HCT116 (cell line): ENCODE measurements at regions not wholly inside any gene's neighbourhood (a gene's known extent, or its start where the extent isn't known, plus 50 kb on each side); places are given as distances from the start of the nearest gene placed in this dataset.

Experiments used
- ATAC-seq: fragments of 200-7000 bp; cut with Tn5 transposase; 2 replicates; pipeline ENCODE4 v1.9.1; 2020; ENCODE audit warnings: mild to moderate bottlenecking, moderate library complexity
- BruUV-seq: library from RNA; stranded (reverse); fragments of 400-500 nt; replicated peaks from 2 replicates; lab custom pipeline; 2021; lab: Mats Ljungman, UMichigan
- CTCF ChIA-PET: fragments of 300-600 bp; sonication (Branson Sonifier 250); formaldehyde crosslinking; loops from one replicate; lab custom pipeline; 2021; ENCODE audit warnings: antibody characterized with exemption; lab: Charles Lee
- POLR2A ChIA-PET: fragments of 300-600, 350-600 bp; sonication (Branson Sonifier 250); formaldehyde crosslinking; loops from one replicate; lab custom pipeline; 2021; ENCODE audit warnings: antibody characterized with exemption; lab: Charles Lee
- RAD21 ChIA-PET, 2 experiments: fragments of 300-600 bp; sonication (Branson Sonifier 250); formaldehyde crosslinking; loops; one replicate each; lab custom pipeline; 2023; ENCODE audit warnings: low total read pairs in 2 of 2; ENCODE audit not compliant: uncharacterized antibody in 2 of 2, unreplicated experiment in 2 of 2, low non-redundant PET in 1 of 2; lab: Charles Lee
- DNase-seq: peaks from one replicate; pipeline ENCODE4 v3.0.0-alpha.2; 2010; ENCODE audit warnings: low read depth, low spot score
- H2AFZ ChIP-seq: fragments of 200-600 bp; shearing (Covaris generic), sonication (generic); 2 replicates; pipeline ENCODE4 v1.6.1; 2017; ENCODE audit warnings: low read depth, mixed run types, mixed read lengths, antibody characterized with exemption, low read length; ENCODE audit not compliant: poor library complexity, severe bottlenecking
- H3K27ac ChIP-seq: 2 replicates; pipeline ENCODE4 v1.5.1; 2012; ENCODE audit warnings: low read depth, low read length
- H3K27me3 ChIP-seq: fragments of 200-600 bp; sonication (generic); 2 replicates; pipeline ENCODE4 v1.6.1; 2016; ENCODE audit warnings: mixed run types, low read length, mixed read lengths; ENCODE audit not compliant: insufficient read depth
- H3K36me3 ChIP-seq, 2 experiments: fragments of 200-500 bp in 1 of 2; fragments of 200-600 bp in 1 of 2; sonication (Bioruptor generic) in 1 of 2; sonication (generic) in 1 of 2; 2 replicates each; pipeline versions ENCODE4 v1.5.1 to v1.6.1; 2014 to 2016; ENCODE audit warnings: low read length in 2 of 2, inconsistent platforms in 1 of 2, mixed read lengths in 1 of 2, mixed run types in 1 of 2; ENCODE audit not compliant: insufficient read depth in 2 of 2, control insufficient read depth in 1 of 2
- H3K4me1 ChIP-seq, 2 experiments: fragments of 200-600 bp in 1 of 2; sonication (generic) in 1 of 2; 2 replicates each; pipeline versions ENCODE4 v1.5.1 to v1.6.1; 2012 to 2017; ENCODE audit warnings: low read length in 2 of 2, inconsistent platforms in 1 of 2, mild to moderate bottlenecking in 1 of 2, mixed read lengths in 1 of 2, mixed run types in 1 of 2, moderate library complexity in 1 of 2; ENCODE audit not compliant: insufficient read depth in 2 of 2, control insufficient read depth in 1 of 2
- H3K4me2 ChIP-seq: fragments of 200-600 bp; sonication (generic); 2 replicates; pipeline ENCODE4 v1.6.1; 2017; ENCODE audit warnings: mixed run types, low read length, mixed read lengths
- H3K4me3 ChIP-seq, 2 experiments: fragments of 200-600 bp in 1 of 2; sonication (generic) in 1 of 2; replicated peaks in 1 of 2; 2 replicates each; pipeline ENCODE4 v1.5.1; 2011 to 2016; ENCODE audit warnings: low read length in 2 of 2, control low read depth in 1 of 2, low read depth in 1 of 2, mild to moderate bottlenecking in 1 of 2, mixed read lengths in 1 of 2, mixed run types in 1 of 2
- H3K79me2 ChIP-seq: fragments of 200-600 bp; sonication (generic); 2 replicates; pipeline ENCODE4 v1.6.1; 2017; ENCODE audit warnings: mild to moderate bottlenecking, mixed run types, low read length, moderate library complexity, mixed read lengths; ENCODE audit not compliant: insufficient read depth
- H3K9ac ChIP-seq: fragments of 200-600 bp; sonication (generic); 2 replicates; pipeline ENCODE4 v1.6.1; 2016; ENCODE audit warnings: low read length, mixed read lengths
- H3K9me2 ChIP-seq: fragments of 200-600 bp; sonication (generic), shearing (Covaris generic); 2 replicates; pipeline ENCODE4 v1.6.1; 2017; ENCODE audit warnings: mixed run types, mild to moderate bottlenecking, moderate library complexity; ENCODE audit not compliant: insufficient read depth
- H3K9me3 ChIP-seq, 2 experiments: fragments of 200-500 bp in 1 of 2; fragments of 200-600 bp in 1 of 2; sonication (Bioruptor generic) in 1 of 2; sonication (generic) in 1 of 2; 2 replicates each; pipeline ENCODE4 v1.6.1; 2014 to 2017; ENCODE audit warnings: low read length in 2 of 2, mixed read lengths in 2 of 2, inconsistent platforms in 1 of 2, low read depth in 1 of 2, mild to moderate bottlenecking in 1 of 2, mixed run types in 1 of 2, moderate library complexity in 1 of 2; ENCODE audit not compliant: control insufficient read depth in 1 of 2, insufficient read depth in 1 of 2
- H4K20me1 ChIP-seq: fragments of 200-600 bp; sonication (generic), shearing (Covaris generic); 2 replicates; pipeline ENCODE4 v1.6.1; 2017; ENCODE audit warnings: mixed run types, mild to moderate bottlenecking, moderate library complexity; ENCODE audit not compliant: insufficient read depth
- ATF3 ChIP-seq: IDR thresholded peaks from 2 replicates; pipeline ENCODE4 v1.6.1; 2012
- EZH2phosphoT487 ChIP-seq: fragments of 200-600 bp; IDR thresholded peaks from 2 replicates; pipeline ENCODE4 v1.6.1; 2018; ENCODE audit warnings: antibody characterized with exemption, borderline replicate concordance
- FOSL1 ChIP-seq: IDR thresholded peaks from 2 replicates; pipeline ENCODE4 v1.6.1; 2012; ENCODE audit warnings: low read depth
- POLR2A ChIP-seq: IDR thresholded peaks from 2 replicates; pipeline ENCODE4 v1.7.0; 2011; ENCODE audit warnings: borderline replicate concordance; ENCODE audit not compliant: insufficient read depth, insufficient read length; ENCODE audit errors: extremely low read depth
- REST ChIP-seq: IDR thresholded peaks from 2 replicates; pipeline ENCODE4 v1.6.1; 2012; ENCODE audit warnings: low read depth
- SP1 ChIP-seq: IDR thresholded peaks from 2 replicates; pipeline ENCODE4 v1.6.1; 2012; ENCODE audit warnings: low read depth
- TCF7L2 ChIP-seq: IDR thresholded peaks from 2 replicates; pipeline ENCODE4 v1.7.0; 2011; ENCODE audit warnings: borderline replicate concordance, inconsistent platforms; ENCODE audit not compliant: insufficient read depth, insufficient read length; ENCODE audit errors: extremely low read depth
- ZFX ChIP-seq: fragments of 450-650 bp; IDR thresholded peaks from 2 replicates; pipeline ENCODE4 v1.6.1; 2017
- intact Hi-C: fragments of 100-400 bp; cut with micrococcal nuclease; formaldehyde crosslinking; loops from 2 replicates; pipeline ENCODE4 v1.10.0; 2022
- TF ChIP-seq, protein P1 (sequence below): IDR thresholded peaks from 2 replicates; pipeline ENCODE4 v1.6.1; 2012
- TF ChIP-seq, protein P2 (sequence below), 3 experiments: fragments of 200-600 bp in 1 of 3; sonication (generic) in 1 of 3; IDR thresholded peaks in 2 of 3; conservative IDR thresholded peaks in 1 of 3; 2 replicates each; pipeline ENCODE4 v1.5.1; 2012 to 2017; ENCODE audit warnings: low read depth in 2 of 3, low read length in 2 of 3, antibody characterized with exemption in 1 of 3, borderline replicate concordance in 1 of 3, control low read depth in 1 of 3, mild to moderate bottlenecking in 1 of 3, mixed read lengths in 1 of 3, mixed run types in 1 of 3, moderate library complexity in 1 of 3; ENCODE audit not compliant: insufficient read depth in 1 of 3

GRCh38 chr4:164345756-164346155, 408.2 kb upstream of the SMIM31 start:
- Histone ChIP-seq H2AFZ (no peak overlapping the region), H3K79me2 (no peaks in the 10 kb centered on the region), H3K4me2 (no peak overlapping the region), H3K36me3 (no peaks in the 10 kb centered on the region), H3K9me3 (no peaks in the 10 kb centered on the region), H3K4me1 (no peaks in the 10 kb centered on the region), H4K20me1 (no peaks in the 10 kb centered on the region)
- no TSS peak for BruUV-seq
- ChIA-PET CTCF (no interaction called here), POLR2A (no interaction called here)
- DNase-seq (no peak), ATAC-seq (no peak)
- TF ChIP-seq FOSL1 (no peak), POLR2A (no peak), ZFX (no peak), EZH2phosphoT487 (no peak), REST (no peak)
- TF ChIP-seq, protein P1, sequence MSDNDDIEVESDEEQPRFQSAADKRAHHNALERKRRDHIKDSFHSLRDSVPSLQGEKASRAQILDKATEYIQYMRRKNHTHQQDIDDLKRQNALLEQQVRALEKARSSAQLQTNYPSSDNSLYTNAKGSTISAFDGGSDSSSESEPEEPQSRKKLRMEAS: no peak
- TF ChIP-seq, all 23 proteins: peak for 0
- H3K4me3 ChIP-seq: no peak overlapping the region
- intact Hi-C loops: no loop called here
- RAD21 ChIA-PET: no interaction called here
- H3K27me3 ChIP-seq: no peaks in the 10 kb centered on the region
- H3K9me2 ChIP-seq: no peaks in the 10 kb centered on the region
- H3K27ac ChIP-seq: no peak overlapping the region
- no peak overlapping the region for H3K9ac ChIP-seq

GRCh38 chr4:164350061-164350460, 403.9 kb upstream of the SMIM31 start:
- Histone ChIP-seq H3K4me1 (no peaks in the 10 kb centered on the region), H3K9me2 (no peaks in the 10 kb centered on the region), H3K36me3 (no peaks in the 10 kb centered on the region), H2AFZ (no peak overlapping the region), H3K4me2 (no peak overlapping the region), H3K4me3 (no peak overlapping the region), H3K79me2 (no peaks in the 10 kb centered on the region), H3K9ac (no peak overlapping the region), H3K27me3 (no peaks in the 10 kb centered on the region), H3K27ac (no peak overlapping the region), H3K9me3 (no peaks in the 10 kb centered on the region), H4K20me1 (no peaks in the 10 kb centered on the region)
- BruUV-seq: no TSS peak
- POLR2A ChIA-PET: no interaction called here
- ATAC-seq: no peak
- intact Hi-C loops: no loop called here
- CTCF ChIA-PET: no interaction called here
- RAD21 ChIA-PET: no interaction called here
- no peak for DNase-seq
- TF ChIP-seq EZH2phosphoT487 (no peak), REST (no peak), SP1 (no peak), FOSL1 (no peak), TCF7L2 (no peak), ATF3 (no peak)
- TF ChIP-seq, protein P2, sequence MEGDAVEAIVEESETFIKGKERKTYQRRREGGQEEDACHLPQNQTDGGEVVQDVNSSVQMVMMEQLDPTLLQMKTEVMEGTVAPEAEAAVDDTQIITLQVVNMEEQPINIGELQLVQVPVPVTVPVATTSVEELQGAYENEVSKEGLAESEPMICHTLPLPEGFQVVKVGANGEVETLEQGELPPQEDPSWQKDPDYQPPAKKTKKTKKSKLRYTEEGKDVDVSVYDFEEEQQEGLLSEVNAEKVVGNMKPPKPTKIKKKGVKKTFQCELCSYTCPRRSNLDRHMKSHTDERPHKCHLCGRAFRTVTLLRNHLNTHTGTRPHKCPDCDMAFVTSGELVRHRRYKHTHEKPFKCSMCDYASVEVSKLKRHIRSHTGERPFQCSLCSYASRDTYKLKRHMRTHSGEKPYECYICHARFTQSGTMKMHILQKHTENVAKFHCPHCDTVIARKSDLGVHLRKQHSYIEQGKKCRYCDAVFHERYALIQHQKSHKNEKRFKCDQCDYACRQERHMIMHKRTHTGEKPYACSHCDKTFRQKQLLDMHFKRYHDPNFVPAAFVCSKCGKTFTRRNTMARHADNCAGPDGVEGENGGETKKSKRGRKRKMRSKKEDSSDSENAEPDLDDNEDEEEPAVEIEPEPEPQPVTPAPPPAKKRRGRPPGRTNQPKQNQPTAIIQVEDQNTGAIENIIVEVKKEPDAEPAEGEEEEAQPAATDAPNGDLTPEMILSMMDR (IDR thresholded peaks at IDR 0.05 in 2 of 3, conservative IDR thresholded peaks at IDR 0.05 in 1 of 3; ENCODE audit: borderline replicate concordance in 1 of 3, insufficient read depth in 1 of 3, low read depth in 2 of 3, low read length in 2 of 3): no peak
